ENCODE measurements at regions not wholly inside any gene's neighbourhood (a gene's known extent, or its start where the extent isn't known, plus 50 kb on each side); places are given as distances from the start of the nearest gene placed in this dataset.

DNA sequence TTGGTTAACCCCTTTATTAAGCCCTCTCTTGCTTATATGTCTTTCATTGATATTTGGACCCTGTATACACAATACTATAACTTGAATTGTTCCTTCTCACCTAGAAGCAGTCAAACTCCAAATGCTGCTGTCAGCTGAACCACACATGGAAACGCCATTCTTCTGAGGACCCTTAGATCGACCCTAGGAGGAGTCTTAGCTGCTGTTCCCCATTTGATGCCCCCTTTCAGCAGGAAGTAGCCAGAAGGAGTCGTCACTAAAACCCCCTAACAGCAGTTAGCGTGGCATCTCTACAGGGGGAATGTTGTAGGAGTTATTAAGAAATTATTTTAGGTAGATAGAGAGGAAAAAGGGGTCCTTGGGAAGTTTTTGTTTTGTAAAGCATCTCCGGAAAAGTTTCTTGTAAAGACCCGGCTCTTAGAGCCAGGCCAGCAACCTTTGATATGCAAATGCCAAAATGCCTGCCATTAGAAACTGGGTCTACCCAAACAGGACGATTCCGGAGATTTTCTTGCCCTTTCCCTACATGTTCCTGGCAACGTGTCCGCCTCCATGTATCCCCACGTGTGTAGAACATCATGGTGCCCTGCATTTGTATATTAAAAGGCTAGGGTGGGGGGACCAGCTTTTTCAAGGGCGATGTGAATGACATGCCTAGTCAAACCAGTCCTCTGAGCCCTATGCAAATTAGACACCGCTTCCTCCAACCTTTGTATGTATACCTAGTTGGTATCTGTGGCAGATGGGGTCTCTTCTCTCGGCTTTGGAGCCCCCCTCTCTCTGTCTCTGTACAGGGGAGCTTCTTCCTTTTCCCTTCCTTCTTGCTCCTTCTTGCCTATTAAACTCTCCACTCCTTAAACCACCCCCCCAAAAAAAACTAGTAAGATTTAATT is 638.4 kb upstream of the POU3F3 start:
- Histone ChIP-seq H3K27me3 (ENCODE audit: control insufficient read depth, insufficient read depth, low read length) (no peaks in the 10 kb centered on the region), H3K4me3 (ENCODE audit: low read depth, low read length) (peak overlapping the region; percentile 62), H3K36me3 (ENCODE audit: control insufficient read depth, insufficient read depth, low read length) (no peaks in the 10 kb centered on the region), H3K9ac (ENCODE audit: low read depth, low read length) (no peak overlapping the region), H3K4me1 (ENCODE audit: control insufficient read depth, insufficient read depth, low read length) (peaks cover 26% of the 10 kb centered on the region), H3K27ac (ENCODE audit: low read depth, low read length) (no peak overlapping the region), H3K9me3 (ENCODE audit: control insufficient read depth, insufficient read depth, low read length) (no peaks in the 10 kb centered on the region)

DNA sequence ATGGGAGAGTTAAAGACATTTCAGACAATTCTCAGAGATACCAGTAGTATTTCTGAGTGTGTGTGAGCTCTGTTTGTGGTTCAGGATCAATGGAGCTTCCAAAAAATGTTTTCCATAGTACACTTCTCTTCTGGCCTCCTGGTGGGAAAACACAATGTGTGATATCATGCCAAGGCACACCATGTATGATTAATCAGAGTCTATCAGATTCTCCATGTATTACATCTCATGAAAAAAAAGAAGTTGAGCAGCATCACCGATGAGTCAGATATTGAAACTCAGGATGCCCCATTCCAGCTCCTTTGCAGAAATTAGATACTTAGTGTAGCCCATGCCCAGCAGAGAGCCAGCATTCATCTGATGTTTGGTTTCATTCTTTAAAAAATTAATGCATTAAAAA is 620.3 kb upstream of the POU3F3 start:
- H3K9ac ChIP-seq (ENCODE audit: low read depth, low read length) = no peak overlapping the region
- no peaks in the 10 kb centered on the region for H3K36me3 ChIP-seq (ENCODE audit: control insufficient read depth, insufficient read depth, low read length)
- no peaks in the 10 kb centered on the region for H3K9me3 ChIP-seq (ENCODE audit: control insufficient read depth, insufficient read depth, low read length)
- H3K27me3 ChIP-seq (ENCODE audit: control insufficient read depth, insufficient read depth, low read length) = no peaks in the 10 kb centered on the region
- H3K27ac ChIP-seq (ENCODE audit: low read depth, low read length) = no peak overlapping the region
- no peak overlapping the region for H3K4me3 ChIP-seq (ENCODE audit: low read depth, low read length)
- H3K4me1 ChIP-seq (ENCODE audit: control insufficient read depth, insufficient read depth, low read length) = no peaks in the 10 kb centered on the region

DNA sequence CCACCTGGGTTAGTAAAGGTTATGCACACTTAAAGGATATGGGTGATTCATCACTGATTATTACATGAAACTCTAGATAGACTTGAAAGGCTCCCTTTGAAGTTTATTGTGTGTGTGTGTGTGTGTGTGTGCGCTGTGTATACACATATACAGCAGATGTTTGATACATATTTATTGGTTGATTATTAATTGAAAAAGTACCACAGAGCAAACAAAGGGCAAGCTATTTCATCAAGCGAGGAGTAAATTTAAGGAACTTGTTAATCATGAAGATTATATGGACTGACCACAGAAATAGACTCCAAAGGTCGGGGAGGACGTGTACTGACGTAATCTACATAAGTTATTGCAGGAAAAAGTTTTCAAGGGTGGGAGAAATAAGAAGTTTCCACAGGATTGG is 617.4 kb upstream of the POU3F3 start:
- H3K27me3 ChIP-seq (ENCODE audit: control insufficient read depth, insufficient read depth, low read length) = no peaks in the 10 kb centered on the region
- H3K27ac ChIP-seq (ENCODE audit: low read depth, low read length) = no peak overlapping the region
- H3K36me3 ChIP-seq (ENCODE audit: control insufficient read depth, insufficient read depth, low read length) = no peaks in the 10 kb centered on the region
- H3K9ac ChIP-seq (ENCODE audit: low read depth, low read length) = no peak overlapping the region
- no peak overlapping the region for H3K4me3 ChIP-seq (ENCODE audit: low read depth, low read length)
- no peaks in the 10 kb centered on the region for H3K4me1 ChIP-seq (ENCODE audit: control insufficient read depth, insufficient read depth, low read length)
- H3K9me3 ChIP-seq (ENCODE audit: control insufficient read depth, insufficient read depth, low read length) = 0 out of 2 replicates have a peak, but pooled peaks cover 4% of the 10 kb centered on the region

DNA sequence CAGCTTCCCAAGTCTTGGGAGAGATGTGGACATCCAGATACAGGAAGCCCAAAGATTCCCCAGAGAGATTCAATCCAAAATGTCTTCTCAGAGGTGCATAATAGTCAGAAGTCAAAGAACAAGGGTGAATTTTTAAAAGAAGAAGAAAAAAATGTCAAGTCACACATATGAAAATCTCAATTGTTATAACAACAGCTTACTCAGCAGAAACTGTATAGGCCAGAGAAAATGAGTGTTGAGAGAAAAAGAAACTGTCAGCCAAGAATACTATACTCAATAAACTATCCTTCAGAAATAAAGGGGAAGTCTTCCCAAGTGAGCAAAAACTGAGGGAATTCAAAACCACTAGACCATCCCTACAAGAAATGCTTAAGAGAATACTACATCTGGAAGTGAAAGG is 612.9 kb upstream of the POU3F3 start:
- Histone ChIP-seq H3K9ac (ENCODE audit: low read depth, low read length) (no peak overlapping the region), H3K36me3 (ENCODE audit: control insufficient read depth, insufficient read depth, low read length) (no peaks in the 10 kb centered on the region), H3K4me3 (ENCODE audit: low read depth, low read length) (no peak overlapping the region), H3K4me1 (ENCODE audit: control insufficient read depth, insufficient read depth, low read length) (no peaks in the 10 kb centered on the region), H3K27ac (ENCODE audit: low read depth, low read length) (no peak overlapping the region), H3K27me3 (ENCODE audit: control insufficient read depth, insufficient read depth, low read length) (no peaks in the 10 kb centered on the region), H3K9me3 (ENCODE audit: control insufficient read depth, insufficient read depth, low read length) (peaks cover 4% of the 10 kb centered on the region; the same call in 1 of the 2 replicates)

DNA sequence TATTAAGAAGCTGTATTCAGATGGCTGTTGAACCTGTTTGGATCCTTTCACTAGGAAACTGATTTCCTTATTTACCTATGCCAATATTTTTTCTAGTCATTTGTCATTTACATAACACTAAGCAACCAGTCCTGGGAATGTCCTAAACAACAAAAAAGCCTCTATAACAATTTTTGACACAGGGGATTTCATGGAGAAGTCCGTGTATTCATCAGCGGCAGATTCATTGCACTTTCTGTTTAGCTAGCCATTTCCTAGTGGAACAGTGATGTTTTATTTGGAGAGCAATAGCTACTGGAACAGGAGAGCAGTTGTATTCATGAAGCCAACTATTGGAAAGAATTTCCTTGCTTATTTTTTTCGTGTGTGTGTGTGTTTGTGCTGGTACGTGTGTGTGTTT is 604.3 kb upstream of the POU3F3 start:
- Histone ChIP-seq H3K9me3 (ENCODE audit: control insufficient read depth, insufficient read depth, low read length) (no peaks in the 10 kb centered on the region), H3K27ac (ENCODE audit: low read depth, low read length) (no peak overlapping the region), H3K27me3 (ENCODE audit: control insufficient read depth, insufficient read depth, low read length) (no peaks in the 10 kb centered on the region), H3K36me3 (ENCODE audit: control insufficient read depth, insufficient read depth, low read length) (no peaks in the 10 kb centered on the region), H3K4me1 (ENCODE audit: control insufficient read depth, insufficient read depth, low read length) (no peaks in the 10 kb centered on the region), H3K9ac (ENCODE audit: low read depth, low read length) (no peak overlapping the region), H3K4me3 (ENCODE audit: low read depth, low read length) (no peak overlapping the region)

DNA sequence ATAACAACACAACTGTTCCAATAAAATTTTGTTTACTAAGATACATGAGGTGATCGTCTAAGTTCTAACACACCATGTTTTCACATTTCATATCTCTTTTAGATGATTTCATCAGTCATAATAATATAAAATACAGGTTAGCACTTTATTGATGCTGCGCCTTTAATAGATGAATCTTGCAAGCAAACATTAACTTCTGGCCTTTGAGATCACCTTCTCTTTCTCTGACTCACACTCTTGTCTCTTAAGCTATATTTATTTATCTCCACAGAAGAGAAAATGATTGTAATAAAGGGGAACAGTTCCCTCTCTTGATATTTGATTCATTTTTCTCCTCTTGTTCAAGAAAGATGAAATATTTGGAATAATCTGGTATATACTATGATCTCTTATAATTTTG is 603.3 kb upstream of the POU3F3 start:
- Histone ChIP-seq H3K9me3 (ENCODE audit: control insufficient read depth, insufficient read depth, low read length) (no peaks in the 10 kb centered on the region), H3K27ac (ENCODE audit: low read depth, low read length) (no peak overlapping the region), H3K4me1 (ENCODE audit: control insufficient read depth, insufficient read depth, low read length) (no peaks in the 10 kb centered on the region), H3K36me3 (ENCODE audit: control insufficient read depth, insufficient read depth, low read length) (no peaks in the 10 kb centered on the region), H3K4me3 (ENCODE audit: low read depth, low read length) (no peak overlapping the region), H3K9ac (ENCODE audit: low read depth, low read length) (no peak overlapping the region), H3K27me3 (ENCODE audit: control insufficient read depth, insufficient read depth, low read length) (no peaks in the 10 kb centered on the region)

DNA sequence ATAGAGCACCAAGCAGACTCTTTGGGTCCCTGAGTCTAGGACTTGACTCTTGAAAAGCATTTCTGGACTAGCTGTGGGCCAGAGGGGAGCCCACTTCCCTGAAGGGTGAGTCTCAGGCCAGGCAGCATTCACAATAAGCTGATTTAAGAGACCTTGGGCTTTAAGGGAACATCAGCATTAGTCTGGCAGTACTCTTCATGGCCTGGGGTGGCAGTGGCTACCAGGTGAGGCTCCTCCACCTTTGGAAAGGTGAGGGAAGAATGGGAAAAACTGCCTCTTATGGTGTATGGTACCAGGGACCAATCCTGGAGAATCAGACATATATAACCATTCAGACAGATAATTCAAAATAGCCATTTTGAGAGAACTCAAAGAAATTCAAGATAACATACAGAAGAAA is 599.9 kb upstream of the POU3F3 start:
- Histone ChIP-seq H3K9ac (ENCODE audit: low read depth, low read length) (no peak overlapping the region), H3K27me3 (ENCODE audit: control insufficient read depth, insufficient read depth, low read length) (no peaks in the 10 kb centered on the region), H3K4me3 (ENCODE audit: low read depth, low read length) (no peak overlapping the region), H3K4me1 (ENCODE audit: control insufficient read depth, insufficient read depth, low read length) (no peaks in the 10 kb centered on the region), H3K36me3 (ENCODE audit: control insufficient read depth, insufficient read depth, low read length) (no peaks in the 10 kb centered on the region), H3K27ac (ENCODE audit: low read depth, low read length) (no peak overlapping the region), H3K9me3 (ENCODE audit: control insufficient read depth, insufficient read depth, low read length) (no peaks in the 10 kb centered on the region; the same call in 1 of the 2 replicates)

DNA sequence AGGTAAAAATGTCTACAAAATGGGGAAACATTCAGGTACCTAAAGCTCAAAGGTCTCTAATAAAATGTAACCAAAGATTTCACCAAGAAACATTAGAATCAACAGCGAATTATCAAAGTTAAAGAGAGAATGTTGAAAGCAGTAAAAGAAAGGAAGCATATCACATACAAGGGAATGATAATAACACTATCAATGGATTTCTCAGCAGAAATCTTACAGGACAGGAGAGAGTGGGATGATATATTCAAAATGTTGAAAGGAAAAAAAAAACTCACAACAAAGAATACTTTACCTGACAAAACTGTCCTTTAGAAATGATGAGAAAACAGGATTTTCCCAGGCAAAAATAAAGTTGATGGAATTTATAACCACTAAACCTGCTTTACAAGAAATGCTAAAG is 591.2 kb upstream of the POU3F3 start:
- Histone ChIP-seq H3K36me3 (ENCODE audit: control insufficient read depth, insufficient read depth, low read length) (no peaks in the 10 kb centered on the region), H3K4me1 (ENCODE audit: control insufficient read depth, insufficient read depth, low read length) (no peaks in the 10 kb centered on the region), H3K9me3 (ENCODE audit: control insufficient read depth, insufficient read depth, low read length) (peaks cover 15% of the 10 kb centered on the region), H3K9ac (ENCODE audit: low read depth, low read length) (no peak overlapping the region), H3K4me3 (ENCODE audit: low read depth, low read length) (no peak overlapping the region), H3K27ac (ENCODE audit: low read depth, low read length) (no peak overlapping the region), H3K27me3 (ENCODE audit: control insufficient read depth, insufficient read depth, low read length) (no peaks in the 10 kb centered on the region)

DNA sequence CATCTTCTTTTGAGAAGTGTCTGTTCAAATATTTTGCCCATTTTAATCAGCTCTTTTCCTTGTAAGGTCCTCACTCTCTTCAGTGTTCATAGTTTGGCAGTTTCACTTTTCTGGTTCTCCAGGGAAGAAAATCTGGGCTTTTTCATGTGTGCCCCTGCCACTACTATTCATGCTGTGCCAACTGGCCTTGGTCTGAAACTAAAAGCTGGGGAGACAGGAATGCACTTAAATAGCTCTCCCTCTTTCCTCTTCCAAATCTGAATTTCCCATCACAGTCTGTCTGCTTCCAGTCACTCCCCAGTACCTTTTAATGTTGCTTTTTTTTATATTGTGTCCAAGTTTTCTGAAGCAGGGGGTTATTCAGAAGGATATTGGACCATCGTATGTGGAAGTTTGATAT is 574.3 kb upstream of the POU3F3 start:
- Histone ChIP-seq H3K36me3 (ENCODE audit: control insufficient read depth, insufficient read depth, low read length) (no peaks in the 10 kb centered on the region), H3K4me1 (ENCODE audit: control insufficient read depth, insufficient read depth, low read length) (no peaks in the 10 kb centered on the region), H3K9ac (ENCODE audit: low read depth, low read length) (no peak overlapping the region), H3K4me3 (ENCODE audit: low read depth, low read length) (no peak overlapping the region), H3K27ac (ENCODE audit: low read depth, low read length) (no peak overlapping the region), H3K9me3 (ENCODE audit: control insufficient read depth, insufficient read depth, low read length) (no peaks in the 10 kb centered on the region), H3K27me3 (ENCODE audit: control insufficient read depth, insufficient read depth, low read length) (no peaks in the 10 kb centered on the region)

DNA sequence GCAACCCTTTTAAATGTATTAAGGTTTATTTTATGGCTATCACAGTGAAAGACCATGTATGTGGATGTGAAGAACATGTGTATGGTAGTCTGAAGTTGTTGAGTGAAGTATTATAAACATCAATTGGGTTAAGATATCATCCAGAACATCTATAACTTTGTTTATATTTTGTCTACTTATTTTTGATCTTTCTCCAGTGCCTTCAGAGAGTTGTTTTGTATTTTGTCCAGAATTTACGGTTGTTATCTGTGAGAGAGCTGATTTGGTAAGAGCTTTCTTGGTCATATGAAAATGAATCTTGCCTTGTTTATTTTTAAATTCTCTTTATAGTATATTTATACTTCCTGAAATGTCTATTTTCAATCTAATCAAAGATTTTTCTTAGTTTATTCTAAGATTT is 573.7 kb upstream of the POU3F3 start:
- no peak overlapping the region for H3K9ac ChIP-seq (ENCODE audit: low read depth, low read length)
- H3K36me3 ChIP-seq (ENCODE audit: control insufficient read depth, insufficient read depth, low read length) = no peaks in the 10 kb centered on the region
- H3K27me3 ChIP-seq (ENCODE audit: control insufficient read depth, insufficient read depth, low read length) = no peaks in the 10 kb centered on the region
- no peaks in the 10 kb centered on the region for H3K4me1 ChIP-seq (ENCODE audit: control insufficient read depth, insufficient read depth, low read length)
- no peak overlapping the region for H3K4me3 ChIP-seq (ENCODE audit: low read depth, low read length)
- no peaks in the 10 kb centered on the region for H3K9me3 ChIP-seq (ENCODE audit: control insufficient read depth, insufficient read depth, low read length)
- no peak overlapping the region for H3K27ac ChIP-seq (ENCODE audit: low read depth, low read length)

DNA sequence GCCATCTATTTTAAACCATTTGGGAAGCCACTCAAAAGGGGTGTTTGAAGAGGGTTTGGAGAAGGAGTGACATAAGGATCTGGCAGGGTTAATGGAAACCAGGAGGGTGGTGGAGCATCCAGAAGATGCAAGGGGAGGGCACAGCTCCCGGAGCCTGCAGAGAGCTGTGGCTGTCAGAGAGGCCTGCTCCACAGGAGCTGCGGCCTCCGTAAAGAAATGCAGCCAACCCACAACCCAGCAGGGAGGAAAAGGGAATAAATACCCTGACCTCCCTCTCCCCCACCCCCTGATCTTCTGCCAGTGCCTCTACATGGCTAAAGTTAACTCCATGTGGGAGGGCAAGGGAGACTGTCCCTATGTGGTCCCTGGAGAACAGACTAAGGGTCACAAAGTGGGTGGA is 567.1 kb upstream of the POU3F3 start:
- peak overlapping the region; percentile 17 for H3K27ac ChIP-seq (ENCODE audit: low read depth, low read length)
- no peaks in the 10 kb centered on the region for H3K36me3 ChIP-seq (ENCODE audit: control insufficient read depth, insufficient read depth, low read length)
- H3K9me3 ChIP-seq (ENCODE audit: control insufficient read depth, insufficient read depth, low read length) = no peaks in the 10 kb centered on the region
- no peak overlapping the region for H3K9ac ChIP-seq (ENCODE audit: low read depth, low read length)
- no peak overlapping the region for H3K4me3 ChIP-seq (ENCODE audit: low read depth, low read length)
- peaks cover 14% of the 10 kb centered on the region for H3K4me1 ChIP-seq (ENCODE audit: control insufficient read depth, insufficient read depth, low read length)
- no peaks in the 10 kb centered on the region for H3K27me3 ChIP-seq (ENCODE audit: control insufficient read depth, insufficient read depth, low read length)
